ENCODE measurements at regions not wholly inside any gene's neighbourhood (a gene's known extent, or its start where the extent isn't known, plus 50 kb on each side); places are given as distances from the start of the nearest gene placed in this dataset.

- Histone ChIP-seq H3K9me2 (no peaks in the 10 kb centered on the region), H3K9ac (no peak overlapping the region), H3K27me3 (ENCODE audit: insufficient read depth) (no peaks in the 10 kb centered on the region), H3K79me2 (ENCODE audit: insufficient read depth) (no peaks in the 10 kb centered on the region), H2AFZ (ENCODE audit: low read depth) (no peak overlapping the region), H3F3A (replicated peaks; ENCODE audit: insufficient read depth) (no peaks in the 10 kb centered on the region), H3K9me3 (no peaks in the 10 kb centered on the region), H3K36me3 (replicated peaks in 1 of 2; ENCODE audit: control insufficient read depth in 1 of 2, insufficient read depth in 2 of 2, low read length in 1 of 2) (no peaks in the 10 kb centered on the region), H3K4me3 (ENCODE audit: low read depth in 2 of 2, low read length in 1 of 2) (no peak overlapping the region), H3K4me1 (ENCODE audit: control insufficient read depth in 1 of 2, insufficient read depth in 2 of 2, low read depth in 1 of 2, low read length in 1 of 2) (peaks cover 0 to 20% of the 10 kb centered on the region in 2 experiments; a peak in 1 of 4 replicates), H3K27ac (ENCODE audit: low read depth in 2 of 2, low read length in 1 of 2) (no peak overlapping the region), H4K20me1 (ENCODE audit: insufficient read depth) (no peaks in the 10 kb centered on the region), H3K4me2 (no peak overlapping the region)
- ChIA-PET POLR2A (no interaction called here), CTCF (interaction anchor here (0.7 to 2.9 kb wide), 9 partner anchors 8 to 171 kb away, joined by 3 to 11 read pairs (median 4); no protein-coding TSS in a partner anchor)
- DNase-seq, result no peak
- TF ChIP-seq CTCF (IDR thresholded peaks at IDR 0.05) (no peak), GATA2 (CRISPR knock-in tag; IDR thresholded peaks at IDR 0.05) (no peak), RCOR1 (IDR thresholded peaks at IDR 0.05; ENCODE audit: low read length) (no peak), ELF1 (IDR thresholded peaks at IDR 0.05) (no peak), FOXM1 (IDR thresholded peaks at IDR 0.05; ENCODE audit: low read depth) (no peak), EZH2phosphoT487 (IDR thresholded peaks at IDR 0.05; ENCODE audit: borderline replicate concordance, low read depth) (no peak), FOSL2 (IDR thresholded peaks at IDR 0.05; ENCODE audit: borderline replicate concordance, low read depth) (no peak), TEAD4 (IDR thresholded peaks at IDR 0.05; ENCODE audit: borderline replicate concordance, insufficient read depth) (no peak), USF2 (IDR thresholded peaks at IDR 0.05; ENCODE audit: borderline replicate concordance, low read depth, low read length) (no peak), USF1 (IDR thresholded peaks at IDR 0.05; ENCODE audit: borderline replicate concordance, low read depth) (no peak), TCF12 (IDR thresholded peaks at IDR 0.05) (no peak), CHD2 (IDR thresholded peaks at IDR 0.05; ENCODE audit: low read length, partially characterized antibody) (no peak), RXRA (IDR thresholded peaks at IDR 0.05; ENCODE audit: borderline replicate concordance, low read depth) (no peak), POLR2AphosphoS5 (IDR thresholded peaks at IDR 0.05; ENCODE audit: low read depth, low read length) (no peak), MEF2A (IDR thresholded peaks at IDR 0.05; ENCODE audit: borderline replicate concordance, low read depth) (no peak)
- TF ChIP-seq, protein P1, sequence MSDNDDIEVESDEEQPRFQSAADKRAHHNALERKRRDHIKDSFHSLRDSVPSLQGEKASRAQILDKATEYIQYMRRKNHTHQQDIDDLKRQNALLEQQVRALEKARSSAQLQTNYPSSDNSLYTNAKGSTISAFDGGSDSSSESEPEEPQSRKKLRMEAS (IDR thresholded peaks at IDR 0.05; ENCODE audit: low read depth), result no peak
- TF ChIP-seq, protein P2, sequence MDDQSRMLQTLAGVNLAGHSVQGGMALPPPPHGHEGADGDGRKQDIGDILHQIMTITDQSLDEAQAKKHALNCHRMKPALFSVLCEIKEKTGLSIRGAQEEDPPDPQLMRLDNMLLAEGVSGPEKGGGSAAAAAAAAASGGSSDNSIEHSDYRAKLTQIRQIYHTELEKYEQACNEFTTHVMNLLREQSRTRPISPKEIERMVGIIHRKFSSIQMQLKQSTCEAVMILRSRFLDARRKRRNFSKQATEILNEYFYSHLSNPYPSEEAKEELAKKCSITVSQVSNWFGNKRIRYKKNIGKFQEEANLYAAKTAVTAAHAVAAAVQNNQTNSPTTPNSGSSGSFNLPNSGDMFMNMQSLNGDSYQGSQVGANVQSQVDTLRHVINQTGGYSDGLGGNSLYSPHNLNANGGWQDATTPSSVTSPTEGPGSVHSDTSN (IDR thresholded peaks at IDR 0.05), result no peak
- TF ChIP-seq, protein P3, sequence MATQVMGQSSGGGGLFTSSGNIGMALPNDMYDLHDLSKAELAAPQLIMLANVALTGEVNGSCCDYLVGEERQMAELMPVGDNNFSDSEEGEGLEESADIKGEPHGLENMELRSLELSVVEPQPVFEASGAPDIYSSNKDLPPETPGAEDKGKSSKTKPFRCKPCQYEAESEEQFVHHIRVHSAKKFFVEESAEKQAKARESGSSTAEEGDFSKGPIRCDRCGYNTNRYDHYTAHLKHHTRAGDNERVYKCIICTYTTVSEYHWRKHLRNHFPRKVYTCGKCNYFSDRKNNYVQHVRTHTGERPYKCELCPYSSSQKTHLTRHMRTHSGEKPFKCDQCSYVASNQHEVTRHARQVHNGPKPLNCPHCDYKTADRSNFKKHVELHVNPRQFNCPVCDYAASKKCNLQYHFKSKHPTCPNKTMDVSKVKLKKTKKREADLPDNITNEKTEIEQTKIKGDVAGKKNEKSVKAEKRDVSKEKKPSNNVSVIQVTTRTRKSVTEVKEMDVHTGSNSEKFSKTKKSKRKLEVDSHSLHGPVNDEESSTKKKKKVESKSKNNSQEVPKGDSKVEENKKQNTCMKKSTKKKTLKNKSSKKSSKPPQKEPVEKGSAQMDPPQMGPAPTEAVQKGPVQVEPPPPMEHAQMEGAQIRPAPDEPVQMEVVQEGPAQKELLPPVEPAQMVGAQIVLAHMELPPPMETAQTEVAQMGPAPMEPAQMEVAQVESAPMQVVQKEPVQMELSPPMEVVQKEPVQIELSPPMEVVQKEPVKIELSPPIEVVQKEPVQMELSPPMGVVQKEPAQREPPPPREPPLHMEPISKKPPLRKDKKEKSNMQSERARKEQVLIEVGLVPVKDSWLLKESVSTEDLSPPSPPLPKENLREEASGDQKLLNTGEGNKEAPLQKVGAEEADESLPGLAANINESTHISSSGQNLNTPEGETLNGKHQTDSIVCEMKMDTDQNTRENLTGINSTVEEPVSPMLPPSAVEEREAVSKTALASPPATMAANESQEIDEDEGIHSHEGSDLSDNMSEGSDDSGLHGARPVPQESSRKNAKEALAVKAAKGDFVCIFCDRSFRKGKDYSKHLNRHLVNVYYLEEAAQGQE (IDR thresholded peaks at IDR 0.05; ENCODE audit: low read depth, low read length), result no peak
- WGBS (ENCODE audit: low lambda C conversion rate), result 69% methylated on average over 13 of the region's 17 CpGs
These were observed 104.6 kb downstream of the TEX26 start for GRCh38 chr13:31036731-31037695.
